MM.1S (cell line): ENCODE measurements at regions not wholly inside any gene's neighbourhood (a gene's known extent, or its start where the extent isn't known, plus 50 kb on each side); places are given as distances from the start of the nearest gene placed in this dataset.

Experiments used
- DNase-seq: peaks from one replicate; pipeline ENCODE4 v3.0.0-alpha.2; 2015
- H2AFZ ChIP-seq: fragments of 300-600 bp; sonication (generic); 2 replicates; pipeline ENCODE4 v1.6.0; 2016; ENCODE audit warnings: antibody characterized with exemption, low read length
- H3F3A ChIP-seq: fragments of 300-600 bp; sonication (generic); 2 replicates; pipeline ENCODE4 v1.6.1; 2016; ENCODE audit warnings: mild to moderate bottlenecking, antibody characterized with exemption, low read length, moderate library complexity, mixed read lengths; ENCODE audit not compliant: insufficient read depth
- H3K27ac ChIP-seq: fragments of 300-600 bp; sonication (generic); 2 replicates; pipeline ENCODE4 v1.5.1; 2016; ENCODE audit warnings: mild to moderate bottlenecking, low read length
- H3K27me3 ChIP-seq: fragments of 300-600 bp; sonication (generic); replicated peaks from 2 replicates; pipeline ENCODE4 v1.6.0; 2016; ENCODE audit warnings: low read length; ENCODE audit not compliant: insufficient read depth
- H3K36me3 ChIP-seq: fragments of 300-600 bp; sonication (generic); replicated peaks from 2 replicates; pipeline ENCODE4 v1.6.1; 2016; ENCODE audit warnings: mild to moderate bottlenecking, low read length, mixed read lengths; ENCODE audit not compliant: insufficient read depth
- H3K4me1 ChIP-seq: fragments of 300-600 bp; sonication (generic); 2 replicates; pipeline ENCODE4 v1.6.1; 2016; ENCODE audit warnings: low read length, mixed read lengths
- H3K4me2 ChIP-seq: fragments of 300-600 bp; sonication (generic); 2 replicates; pipeline ENCODE4 v1.6.0; 2016; ENCODE audit warnings: low read depth, low read length
- H3K4me3 ChIP-seq: fragments of 300-600 bp; sonication (generic); 2 replicates; pipeline ENCODE4 v1.5.1; 2016; ENCODE audit warnings: low read length, mixed read lengths
- H3K79me2 ChIP-seq: fragments of 300-600 bp; sonication (generic); 2 replicates; pipeline ENCODE4 v1.6.1; 2016; ENCODE audit warnings: mixed run types, low read length, mixed read lengths
- H3K9ac ChIP-seq: fragments of 300-600 bp; sonication (generic); 2 replicates; pipeline ENCODE4 v1.6.1; 2016; ENCODE audit warnings: low read length, mixed read lengths
- H3K9me2 ChIP-seq: fragments of 300-600 bp; sonication (generic); replicated peaks from 2 replicates; pipeline ENCODE4 v1.6.1; 2016; ENCODE audit warnings: mild to moderate bottlenecking, low read length, mixed read lengths; ENCODE audit not compliant: insufficient read depth
- H3K9me3 ChIP-seq: fragments of 300-600 bp; sonication (generic); replicated peaks from 2 replicates; pipeline ENCODE4 v1.6.1; 2016; ENCODE audit warnings: mild to moderate bottlenecking, low read length, mixed read lengths; ENCODE audit not compliant: insufficient read depth
- H4K20me1 ChIP-seq: fragments of 300-600 bp; sonication (generic); 2 replicates; pipeline ENCODE4 v1.6.1; 2016; ENCODE audit warnings: mild to moderate bottlenecking, low read length, moderate library complexity, mixed read lengths; ENCODE audit not compliant: insufficient read depth
- CTCF ChIP-seq: fragments of 300-600 bp; sonication (generic); IDR thresholded peaks from 2 replicates; pipeline ENCODE4 v1.5.1; 2016; ENCODE audit warnings: antibody characterized with exemption, low read length, mixed read lengths
- EZH2 ChIP-seq: fragments of 300-600 bp; sonication (generic); optimal IDR thresholded peaks from 2 replicates; pipeline ENCODE3; 2017; ENCODE audit warnings: low read depth, mild to moderate bottlenecking, antibody characterized with exemption, low read length, mixed read lengths
- EZH2phosphoT487 ChIP-seq: fragments of 300-600 bp; sonication (generic); IDR thresholded peaks from 2 replicates; pipeline ENCODE4 v1.6.1; 2018; ENCODE audit warnings: antibody characterized with exemption, low read length

- no peaks in the 10 kb centered on the region for H4K20me1 ChIP-seq
- no peak overlapping the region for H2AFZ ChIP-seq
- DNase-seq: no peak
- no peak overlapping the region for H3K9ac ChIP-seq
- H3K27ac ChIP-seq: no peak overlapping the region
- no peaks in the 10 kb centered on the region for H3K27me3 ChIP-seq
- TF ChIP-seq EZH2 (no peak), EZH2phosphoT487 (no peak), CTCF (no peak)
- no peaks in the 10 kb centered on the region for H3K9me3 ChIP-seq
- H3K79me2 ChIP-seq: no peaks in the 10 kb centered on the region
- no peaks in the 10 kb centered on the region for H3K4me1 ChIP-seq
- no peaks in the 10 kb centered on the region for H3K9me2 ChIP-seq
- no peaks in the 10 kb centered on the region for H3K36me3 ChIP-seq
- no peaks in the 10 kb centered on the region for H3F3A ChIP-seq
- H3K4me2 ChIP-seq: no peak overlapping the region
- H3K4me3 ChIP-seq: no peak overlapping the region
These were observed 1135.0 kb downstream of the GATA3 start for GRCh38 chr10:9189448-9189847.

- H4K20me1 ChIP-seq: no peaks in the 10 kb centered on the region
- no peak overlapping the region for H3K27ac ChIP-seq
- no peak overlapping the region for H3K4me2 ChIP-seq
- H3K4me3 ChIP-seq: no peak overlapping the region
- no peaks in the 10 kb centered on the region for H3K9me3 ChIP-seq
- H3K27me3 ChIP-seq: no peaks in the 10 kb centered on the region
- no peaks in the 10 kb centered on the region for H3K4me1 ChIP-seq
- no peaks in the 10 kb centered on the region for H3K9me2 ChIP-seq
- no peaks in the 10 kb centered on the region for H3K79me2 ChIP-seq
- no peak overlapping the region for H2AFZ ChIP-seq
- no peak for DNase-seq
- H3F3A ChIP-seq: no peaks in the 10 kb centered on the region
- no peak overlapping the region for H3K9ac ChIP-seq
- TF ChIP-seq CTCF: no peak
- no peak for TF ChIP-seq EZH2
- TF ChIP-seq EZH2phosphoT487: no peak
- no peaks in the 10 kb centered on the region for H3K36me3 ChIP-seq
These were observed 1138.6 kb downstream of the GATA3 start for GRCh38 chr10:9193120-9193519.

- Histone ChIP-seq H3K9me2 (no peaks in the 10 kb centered on the region), H3K9me3 (no peaks in the 10 kb centered on the region), H4K20me1 (no peaks in the 10 kb centered on the region), H3K27me3 (no peaks in the 10 kb centered on the region), H2AFZ (no peak overlapping the region), H3K27ac (no peak overlapping the region), H3K9ac (no peak overlapping the region), H3F3A (no peaks in the 10 kb centered on the region), H3K4me1 (no peaks in the 10 kb centered on the region), H3K4me2 (no peak overlapping the region), H3K36me3 (no peaks in the 10 kb centered on the region), H3K79me2 (no peaks in the 10 kb centered on the region), H3K4me3 (no peak overlapping the region)
- no peak for TF ChIP-seq EZH2phosphoT487
- TF ChIP-seq EZH2: no peak
- TF ChIP-seq CTCF: no peak
- no peak for DNase-seq
These were observed 1140.9 kb downstream of the GATA3 start for GRCh38 chr10:9195385-9195784.
